Astrocyte of the cerebellum (primary cell): ENCODE measurements at regions not wholly inside any gene's neighbourhood (a gene's known extent, or its start where the extent isn't known, plus 50 kb on each side); places are given as distances from the start of the nearest gene placed in this dataset.

Source experiments
- DNase-seq: peaks from one replicate; pipeline ENCODE4 v3.0.0-alpha.2; 2011; ENCODE audit warnings: low read depth
- H3K4me3 ChIP-seq: 2 replicates; pipeline ENCODE4 v1.5.1; 2011; ENCODE audit warnings: mild to moderate bottlenecking, low read depth, low read length, moderate library complexity
- CTCF ChIP-seq: IDR thresholded peaks from 2 replicates; pipeline ENCODE4 v1.5.1; 2012; ENCODE audit warnings: low read length, low read depth, moderate library complexity, mild to moderate bottlenecking; ENCODE audit errors: missing control alignments
- in situ Hi-C: cut with HindIII; loops from 2 replicates; pipeline ENCODE4 v1.10.0; 2017; ENCODE audit warnings: low sequenced_read_pairs

- in situ Hi-C loops = no loop called here
- TF ChIP-seq CTCF = no peak
Observed at GRCh38 chr6:40162074-40162473, 227.8 kb upstream of the MOCS1 start.

GRCh38 chr6:40160826-40161225 lies 226.6 kb upstream of the MOCS1 start:
- H3K4me3 ChIP-seq = no peak overlapping the region
- DNase-seq = no peak
- TF ChIP-seq CTCF = no peak
- in situ Hi-C loops = no loop called here

More at GRCh38 chr6:40162074-40162473, 227.8 kb upstream of the MOCS1 start:
- H3K4me3 ChIP-seq = no peak overlapping the region
- no peak for DNase-seq

- no peak overlapping the region for H3K4me3 ChIP-seq
- in situ Hi-C loops = no loop called here
- no peak for TF ChIP-seq CTCF
- DNase-seq = no peak
Observed at GRCh38 chr6:40159865-40160264, 225.6 kb upstream of the MOCS1 start.

- no peak overlapping the region for H3K4me3 ChIP-seq
- DNase-seq = no peak
- TF ChIP-seq CTCF = no peak
- in situ Hi-C loops = no loop called here
Observed at GRCh38 chr6:40152701-40153436, 218.6 kb upstream of the MOCS1 start.

GRCh38 chr6:40152196-40152595 lies 217.9 kb upstream of the MOCS1 start:
- DNase-seq = no peak
- in situ Hi-C loops = no loop called here
- no peak overlapping the region for H3K4me3 ChIP-seq
- no peak for TF ChIP-seq CTCF

GRCh38 chr6:40148882-40149573 lies 214.8 kb upstream of the MOCS1 start:
- no peak for DNase-seq
- TF ChIP-seq CTCF = no peak
- in situ Hi-C loops = no loop called here
- no peak overlapping the region for H3K4me3 ChIP-seq
